ENCODE measurements at regions not wholly inside any gene's neighbourhood (a gene's known extent, or its start where the extent isn't known, plus 50 kb on each side); places are given as distances from the start of the nearest gene placed in this dataset.

DNA sequence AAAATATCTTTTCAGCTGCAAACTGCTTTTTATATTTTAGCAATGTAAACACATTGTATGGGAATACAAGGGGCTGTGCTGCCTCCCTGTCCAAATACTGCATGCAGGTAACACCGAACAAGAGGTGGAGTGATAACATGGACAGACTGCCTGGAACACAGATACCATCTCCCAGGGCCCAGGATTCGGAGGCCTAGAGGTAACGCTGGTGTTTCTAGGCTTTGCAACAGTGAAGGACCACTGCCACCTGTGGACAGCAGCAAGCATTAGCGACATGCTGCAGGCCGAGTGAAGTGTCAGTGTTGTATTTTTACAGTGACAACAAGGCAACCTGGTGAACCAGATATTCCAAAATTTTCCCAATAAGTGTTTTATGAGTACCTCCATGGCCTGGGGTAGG, 379.1 kb downstream of the DMRT2 start:
- TF ChIP-seq, protein P1, sequence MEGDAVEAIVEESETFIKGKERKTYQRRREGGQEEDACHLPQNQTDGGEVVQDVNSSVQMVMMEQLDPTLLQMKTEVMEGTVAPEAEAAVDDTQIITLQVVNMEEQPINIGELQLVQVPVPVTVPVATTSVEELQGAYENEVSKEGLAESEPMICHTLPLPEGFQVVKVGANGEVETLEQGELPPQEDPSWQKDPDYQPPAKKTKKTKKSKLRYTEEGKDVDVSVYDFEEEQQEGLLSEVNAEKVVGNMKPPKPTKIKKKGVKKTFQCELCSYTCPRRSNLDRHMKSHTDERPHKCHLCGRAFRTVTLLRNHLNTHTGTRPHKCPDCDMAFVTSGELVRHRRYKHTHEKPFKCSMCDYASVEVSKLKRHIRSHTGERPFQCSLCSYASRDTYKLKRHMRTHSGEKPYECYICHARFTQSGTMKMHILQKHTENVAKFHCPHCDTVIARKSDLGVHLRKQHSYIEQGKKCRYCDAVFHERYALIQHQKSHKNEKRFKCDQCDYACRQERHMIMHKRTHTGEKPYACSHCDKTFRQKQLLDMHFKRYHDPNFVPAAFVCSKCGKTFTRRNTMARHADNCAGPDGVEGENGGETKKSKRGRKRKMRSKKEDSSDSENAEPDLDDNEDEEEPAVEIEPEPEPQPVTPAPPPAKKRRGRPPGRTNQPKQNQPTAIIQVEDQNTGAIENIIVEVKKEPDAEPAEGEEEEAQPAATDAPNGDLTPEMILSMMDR (IDR thresholded peaks at IDR 0.05) = no peak
- TF ChIP-seq POLR2AphosphoS5 (IDR thresholded peaks at IDR 0.05) = no peak

Measured in stomach (tissue), 4 donors.